ENCODE measurements at regions not wholly inside any gene's neighbourhood (a gene's known extent, or its start where the extent isn't known, plus 50 kb on each side); places are given as distances from the start of the nearest gene placed in this dataset.

GRCh38 chr5:52624291-52624690, 163.4 kb upstream of the ITGA1 start (continued):
- TF ChIP-seq, protein P1, sequence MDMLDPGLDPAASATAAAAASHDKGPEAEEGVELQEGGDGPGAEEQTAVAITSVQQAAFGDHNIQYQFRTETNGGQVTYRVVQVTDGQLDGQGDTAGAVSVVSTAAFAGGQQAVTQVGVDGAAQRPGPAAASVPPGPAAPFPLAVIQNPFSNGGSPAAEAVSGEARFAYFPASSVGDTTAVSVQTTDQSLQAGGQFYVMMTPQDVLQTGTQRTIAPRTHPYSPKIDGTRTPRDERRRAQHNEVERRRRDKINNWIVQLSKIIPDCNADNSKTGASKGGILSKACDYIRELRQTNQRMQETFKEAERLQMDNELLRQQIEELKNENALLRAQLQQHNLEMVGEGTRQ (IDR thresholded peaks at IDR 0.05; ENCODE audit: low read length), result no peak

Measured in H1 (cell line).